Suprapubic skin (tissue), 4 donors: ENCODE measurements at regions not wholly inside any gene's neighbourhood (a gene's known extent, or its start where the extent isn't known, plus 50 kb on each side); places are given as distances from the start of the nearest gene placed in this dataset.

ENCODE experiments used
- DNase-seq, 2 donors: peaks; one replicate each; pipeline ENCODE4 v3.0.0-alpha.2; 2019; ENCODE audit warnings: low spot score in 2 of 2
- H3K27ac ChIP-seq: fragments of 200-600 bp; sonication (generic); one replicate; pipeline ENCODE4 v1.5.1; 2019
- H3K27me3 ChIP-seq: fragments of 200-600 bp; sonication (generic); one replicate; pipeline ENCODE4 v1.5.1; 2019
- H3K36me3 ChIP-seq: fragments of 200-600 bp; sonication (generic); one replicate; pipeline ENCODE4 v1.5.1; 2019
- H3K4me1 ChIP-seq: fragments of 200-600 bp; sonication (generic); one replicate; pipeline ENCODE4 v1.5.1; 2019
- H3K4me3 ChIP-seq: fragments of 200-600 bp; sonication (generic); one replicate; pipeline ENCODE4 v1.5.1; 2019; ENCODE audit warnings: mild to moderate bottlenecking
- H3K9me3 ChIP-seq: fragments of 200-600 bp; sonication (generic); one replicate; pipeline ENCODE4 v1.5.1; 2019
- EP300 ChIP-seq: sonication (generic); formaldehyde crosslinking; IDR thresholded peaks from one replicate; pipeline ENCODE4 v1.6.1; 2017; ENCODE audit warnings: antibody characterized with exemption
- POLR2A ChIP-seq, 2 donors: fragments of 450-650 bp; IDR thresholded peaks; one replicate each; pipeline ENCODE4 v1.6.1; 2017; ENCODE audit warnings: antibody characterized with exemption in 2 of 2, mild to moderate bottlenecking in 2 of 2, moderate library complexity in 2 of 2
- POLR2AphosphoS5 ChIP-seq, 3 donors: sonication (generic); formaldehyde crosslinking; IDR thresholded peaks; one replicate each; pipeline ENCODE4 v1.6.1; 2017; ENCODE audit warnings: antibody characterized with exemption in 3 of 3
- WGBS: methylation state at CpG from one replicate; pipeline ENCODE4 v1.1.5; 2018; 5-methylcytosine and 5-hydroxymethylcytosine counted together
- TF ChIP-seq, protein P1 (sequence below), 2 donors: fragments of 200-600 bp in 1 of 2; fragments of 450-650 bp in 1 of 2; sonication (generic) in 1 of 2; IDR thresholded peaks; one replicate each; pipeline ENCODE4 v1.5.1; 2016 to 2019; ENCODE audit warnings: antibody characterized with exemption in 2 of 2, mild to moderate bottlenecking in 1 of 2, moderate library complexity in 1 of 2

DNA sequence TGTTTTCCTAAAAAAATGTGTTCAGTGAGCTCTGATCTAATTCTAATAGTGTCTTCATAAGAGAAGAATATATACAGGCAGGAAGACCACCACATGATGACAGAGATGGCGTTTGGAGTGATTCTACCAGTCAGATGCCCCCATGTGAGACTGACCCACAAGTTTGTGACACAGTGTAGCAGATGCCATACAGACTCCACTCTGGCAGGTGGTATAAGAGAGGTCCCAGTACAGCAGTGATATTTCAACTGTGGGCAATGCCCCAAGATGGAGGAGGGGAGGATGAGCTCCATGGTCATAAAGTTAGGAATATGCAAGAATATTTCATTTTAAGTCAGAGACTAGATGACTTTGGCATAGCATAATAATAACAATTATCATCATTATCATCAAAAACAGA lies 1022.6 kb downstream of the KCNMA1 start:
- Histone ChIP-seq H3K27ac (no peak overlapping the region), H3K36me3 (no peaks in the 10 kb centered on the region), H3K9me3 (peaks cover 3% of the 10 kb centered on the region), H3K4me1 (no peaks in the 10 kb centered on the region), H3K4me3 (no peak overlapping the region), H3K27me3 (no peaks in the 10 kb centered on the region)
- TF ChIP-seq POLR2AphosphoS5 (IDR thresholded peaks at IDR 0.05): no peak
- TF ChIP-seq EP300: no peak
- TF ChIP-seq POLR2A (IDR thresholded peaks at IDR 0.05): no peak
- TF ChIP-seq, protein P1, sequence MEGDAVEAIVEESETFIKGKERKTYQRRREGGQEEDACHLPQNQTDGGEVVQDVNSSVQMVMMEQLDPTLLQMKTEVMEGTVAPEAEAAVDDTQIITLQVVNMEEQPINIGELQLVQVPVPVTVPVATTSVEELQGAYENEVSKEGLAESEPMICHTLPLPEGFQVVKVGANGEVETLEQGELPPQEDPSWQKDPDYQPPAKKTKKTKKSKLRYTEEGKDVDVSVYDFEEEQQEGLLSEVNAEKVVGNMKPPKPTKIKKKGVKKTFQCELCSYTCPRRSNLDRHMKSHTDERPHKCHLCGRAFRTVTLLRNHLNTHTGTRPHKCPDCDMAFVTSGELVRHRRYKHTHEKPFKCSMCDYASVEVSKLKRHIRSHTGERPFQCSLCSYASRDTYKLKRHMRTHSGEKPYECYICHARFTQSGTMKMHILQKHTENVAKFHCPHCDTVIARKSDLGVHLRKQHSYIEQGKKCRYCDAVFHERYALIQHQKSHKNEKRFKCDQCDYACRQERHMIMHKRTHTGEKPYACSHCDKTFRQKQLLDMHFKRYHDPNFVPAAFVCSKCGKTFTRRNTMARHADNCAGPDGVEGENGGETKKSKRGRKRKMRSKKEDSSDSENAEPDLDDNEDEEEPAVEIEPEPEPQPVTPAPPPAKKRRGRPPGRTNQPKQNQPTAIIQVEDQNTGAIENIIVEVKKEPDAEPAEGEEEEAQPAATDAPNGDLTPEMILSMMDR (IDR thresholded peaks at IDR 0.05): no peak
- DNase-seq: no peak
- WGBS: 80% methylated on average over 1 of the region's 1 CpG
